ENCODE measurements at regions not wholly inside any gene's neighbourhood (a gene's known extent, or its start where the extent isn't known, plus 50 kb on each side); places are given as distances from the start of the nearest gene placed in this dataset.

DNA sequence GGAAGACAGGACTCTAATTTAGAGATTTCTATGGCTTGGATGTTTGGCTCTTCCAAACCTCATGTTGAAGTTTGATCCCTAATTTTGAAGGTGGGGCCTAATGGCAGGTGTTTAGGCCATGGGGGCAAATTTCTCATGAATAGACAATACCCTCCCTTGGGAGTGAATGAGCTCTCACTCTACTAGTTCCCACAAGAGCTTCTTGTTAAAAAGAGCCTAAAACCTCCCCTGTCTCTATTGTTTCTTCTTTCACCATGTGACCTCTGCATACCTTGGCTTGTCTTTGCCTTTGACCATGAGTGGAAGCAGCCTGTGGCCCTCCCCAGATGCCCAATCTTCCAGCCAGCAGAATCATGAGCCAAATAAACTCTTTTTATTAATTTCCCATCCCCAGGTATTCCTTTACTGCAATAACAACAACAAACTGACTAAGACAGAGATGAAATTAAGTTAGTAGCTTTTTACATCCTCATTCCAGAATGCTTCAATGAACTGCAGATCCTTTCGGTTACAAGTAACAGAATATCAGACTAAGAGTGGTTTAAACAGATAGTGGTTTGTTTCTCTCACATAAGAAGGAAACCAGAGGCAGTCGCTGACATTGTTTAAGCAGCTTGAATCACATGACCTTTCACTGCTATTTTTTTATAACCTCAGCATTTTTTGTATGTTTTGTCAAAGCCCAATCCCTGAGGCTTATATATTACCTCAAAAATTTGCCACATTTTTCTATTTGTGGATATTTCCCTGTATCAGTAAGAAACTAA lies 1013.3 kb upstream of the SEMA6D start:
- FAIRE-seq (no peak), DNase-seq (ENCODE audit: low read depth in 1 of 2, low spot score in 1 of 2) (no peak), ATAC-seq (no peak)
- TF ChIP-seq PHF8 (IDR thresholded peaks at IDR 0.05; ENCODE audit: borderline replicate concordance, low read depth) (no peak), ZNF302 (CRISPR knock-in tag; IDR thresholded peaks at IDR 0.05) (no peak), CHD2 (IDR thresholded peaks at IDR 0.05; ENCODE audit: low read length, partially characterized antibody) (no peak), CBX8 (IDR thresholded peaks at IDR 0.05) (no peak), RARB (CRISPR knock-in tag; IDR thresholded peaks at IDR 0.05) (no peak), MAZ (IDR thresholded peaks at IDR 0.05; ENCODE audit: borderline replicate concordance, low read depth, low read length) (no peak), POLR2AphosphoS2 (conservative IDR thresholded peaks at IDR 0.05; ENCODE audit: low read length) (no peak), FOSL2 (IDR thresholded peaks at IDR 0.05) (no peak), FOSL2 (CRISPR knock-in tag; IDR thresholded peaks at IDR 0.05) (no peak), FOXS1 (CRISPR knock-in tag; IDR thresholded peaks at IDR 0.05) (no peak)
- TF ChIP-seq, protein P1, sequence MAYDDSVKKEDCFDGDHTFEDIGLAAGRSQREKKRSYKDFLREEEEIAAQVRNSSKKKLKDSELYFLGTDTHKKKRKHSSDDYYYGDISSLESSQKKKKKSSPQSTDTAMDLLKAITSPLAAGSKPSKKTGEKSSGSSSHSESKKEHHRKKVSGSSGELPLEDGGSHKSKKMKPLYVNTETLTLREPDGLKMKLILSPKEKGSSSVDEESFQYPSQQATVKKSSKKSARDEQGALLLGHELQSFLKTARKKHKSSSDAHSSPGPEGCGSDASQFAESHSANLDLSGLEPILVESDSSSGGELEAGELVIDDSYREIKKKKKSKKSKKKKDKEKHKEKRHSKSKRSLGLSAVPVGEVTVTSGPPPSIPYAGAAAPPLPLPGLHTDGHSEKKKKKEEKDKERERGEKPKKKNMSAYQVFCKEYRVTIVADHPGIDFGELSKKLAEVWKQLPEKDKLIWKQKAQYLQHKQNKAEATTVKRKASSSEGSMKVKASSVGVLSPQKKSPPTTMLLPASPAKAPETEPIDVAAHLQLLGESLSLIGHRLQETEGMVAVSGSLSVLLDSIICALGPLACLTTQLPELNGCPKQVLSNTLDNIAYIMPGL (CRISPR knock-in tag; IDR thresholded peaks at IDR 0.05; ENCODE audit: borderline replicate concordance) = no peak
- TF ChIP-seq, protein P2, sequence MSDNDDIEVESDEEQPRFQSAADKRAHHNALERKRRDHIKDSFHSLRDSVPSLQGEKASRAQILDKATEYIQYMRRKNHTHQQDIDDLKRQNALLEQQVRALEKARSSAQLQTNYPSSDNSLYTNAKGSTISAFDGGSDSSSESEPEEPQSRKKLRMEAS (IDR thresholded peaks at IDR 0.05) = no peak
- TF ChIP-seq, protein P3, sequence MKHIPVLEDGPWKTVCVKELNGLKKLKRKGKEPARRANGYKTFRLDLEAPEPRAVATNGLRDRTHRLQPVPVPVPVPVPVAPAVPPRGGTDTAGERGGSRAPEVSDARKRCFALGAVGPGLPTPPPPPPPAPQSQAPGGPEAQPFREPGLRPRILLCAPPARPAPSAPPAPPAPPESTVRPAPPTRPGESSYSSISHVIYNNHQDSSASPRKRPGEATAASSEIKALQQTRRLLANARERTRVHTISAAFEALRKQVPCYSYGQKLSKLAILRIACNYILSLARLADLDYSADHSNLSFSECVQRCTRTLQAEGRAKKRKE (CRISPR knock-in tag; IDR thresholded peaks at IDR 0.05; ENCODE audit: low read depth) = no peak
- Histone ChIP-seq H3K4me3 (no peak overlapping the region), H3K4me2 (no peak overlapping the region), H3K4me1 (no peaks in the 10 kb centered on the region), H3K27ac (no peak overlapping the region), H3K9me3 (no peaks in the 10 kb centered on the region)
- 0% methylated on average over 2 of the region's 2 CpGs for WGBS (ENCODE audit: missing lambda C conversion rate)
- CTCF ChIA-PET = no interaction called here
- POLR2A ChIA-PET = no interaction called here

DNA sequence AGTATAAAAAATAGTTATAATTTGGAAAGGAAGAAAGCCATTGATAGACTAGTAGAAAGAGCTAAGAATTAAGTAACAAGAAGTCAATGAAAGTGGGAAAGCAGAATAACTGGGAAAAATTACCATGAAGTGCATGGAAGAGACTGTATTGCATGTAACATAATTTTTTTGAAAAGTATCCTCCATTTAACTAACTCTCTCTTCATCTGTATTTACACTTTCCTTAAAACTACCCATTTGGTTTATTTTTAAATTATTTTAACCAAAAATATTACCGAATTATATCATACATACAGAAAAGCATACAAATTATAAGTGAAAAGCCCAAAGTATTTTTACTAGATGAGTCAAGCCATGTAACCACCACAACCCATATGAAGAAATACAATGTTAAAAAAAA lies 1009.9 kb upstream of the SEMA6D start:
- POLR2A ChIA-PET = no interaction called here
- no peak for ATAC-seq

More for the DNA sequence above, 1009.9 kb upstream of the SEMA6D start:
- no peaks in the 10 kb centered on the region for H3K4me1 ChIP-seq
- DNase-seq (ENCODE audit: low read depth in 1 of 2, low spot score in 1 of 2) (no peak), FAIRE-seq (no peak)
- no peaks in the 10 kb centered on the region for H3K9me3 ChIP-seq
- H3K27ac ChIP-seq = no peak overlapping the region
- 2% methylated on average over 1 of the region's 1 CpG for WGBS (ENCODE audit: missing lambda C conversion rate)
- no peak overlapping the region for H3K4me3 ChIP-seq
- H3K4me2 ChIP-seq = no peak overlapping the region
- CTCF ChIA-PET = no interaction called here
- TF ChIP-seq, protein P4, sequence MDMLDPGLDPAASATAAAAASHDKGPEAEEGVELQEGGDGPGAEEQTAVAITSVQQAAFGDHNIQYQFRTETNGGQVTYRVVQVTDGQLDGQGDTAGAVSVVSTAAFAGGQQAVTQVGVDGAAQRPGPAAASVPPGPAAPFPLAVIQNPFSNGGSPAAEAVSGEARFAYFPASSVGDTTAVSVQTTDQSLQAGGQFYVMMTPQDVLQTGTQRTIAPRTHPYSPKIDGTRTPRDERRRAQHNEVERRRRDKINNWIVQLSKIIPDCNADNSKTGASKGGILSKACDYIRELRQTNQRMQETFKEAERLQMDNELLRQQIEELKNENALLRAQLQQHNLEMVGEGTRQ (IDR thresholded peaks at IDR 0.05) = no peak
- TF ChIP-seq HEYL (CRISPR knock-in tag; IDR thresholded peaks at IDR 0.05) (no peak), KDM5A (IDR thresholded peaks at IDR 0.05) (no peak), ZNF302 (CRISPR knock-in tag; IDR thresholded peaks at IDR 0.05) (no peak), NFE2L2 (conservative IDR thresholded peaks at IDR 0.05; ENCODE audit: low read length) (no peak), CBX8 (IDR thresholded peaks at IDR 0.05) (no peak), EHMT2 (IDR thresholded peaks at IDR 0.05; ENCODE audit: low read depth) (no peak)
- TF ChIP-seq, protein P5, sequence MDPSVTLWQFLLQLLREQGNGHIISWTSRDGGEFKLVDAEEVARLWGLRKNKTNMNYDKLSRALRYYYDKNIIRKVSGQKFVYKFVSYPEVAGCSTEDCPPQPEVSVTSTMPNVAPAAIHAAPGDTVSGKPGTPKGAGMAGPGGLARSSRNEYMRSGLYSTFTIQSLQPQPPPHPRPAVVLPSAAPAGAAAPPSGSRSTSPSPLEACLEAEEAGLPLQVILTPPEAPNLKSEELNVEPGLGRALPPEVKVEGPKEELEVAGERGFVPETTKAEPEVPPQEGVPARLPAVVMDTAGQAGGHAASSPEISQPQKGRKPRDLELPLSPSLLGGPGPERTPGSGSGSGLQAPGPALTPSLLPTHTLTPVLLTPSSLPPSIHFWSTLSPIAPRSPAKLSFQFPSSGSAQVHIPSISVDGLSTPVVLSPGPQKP (IDR thresholded peaks at IDR 0.05; ENCODE audit: low read depth, low read length) = no peak
- TF ChIP-seq, protein P6, sequence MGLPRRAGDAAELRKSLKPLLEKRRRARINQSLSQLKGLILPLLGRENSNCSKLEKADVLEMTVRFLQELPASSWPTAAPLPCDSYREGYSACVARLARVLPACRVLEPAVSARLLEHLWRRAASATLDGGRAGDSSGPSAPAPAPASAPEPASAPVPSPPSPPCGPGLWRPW (IDR thresholded peaks at IDR 0.05) = no peak

All from A549 (cell line).